HCT116 (cell line): ENCODE measurements at regions not wholly inside any gene's neighbourhood (a gene's known extent, or its start where the extent isn't known, plus 50 kb on each side); places are given as distances from the start of the nearest gene placed in this dataset.

Experiments used
- ATAC-seq: fragments of 200-7000 bp; cut with Tn5 transposase; 2 replicates; pipeline ENCODE4 v1.9.1; 2020; ENCODE audit warnings: mild to moderate bottlenecking, moderate library complexity
- BruUV-seq: library from RNA; stranded (reverse); fragments of 400-500 nt; replicated peaks from 2 replicates; lab custom pipeline; 2021; lab: Mats Ljungman, UMichigan
- CTCF ChIA-PET: fragments of 300-600 bp; sonication (Branson Sonifier 250); formaldehyde crosslinking; loops from one replicate; lab custom pipeline; 2021; ENCODE audit warnings: antibody characterized with exemption; lab: Charles Lee
- POLR2A ChIA-PET: fragments of 300-600, 350-600 bp; sonication (Branson Sonifier 250); formaldehyde crosslinking; loops from one replicate; lab custom pipeline; 2021; ENCODE audit warnings: antibody characterized with exemption; lab: Charles Lee
- RAD21 ChIA-PET, 2 experiments: fragments of 300-600 bp; sonication (Branson Sonifier 250); formaldehyde crosslinking; loops; one replicate each; lab custom pipeline; 2023; ENCODE audit warnings: low total read pairs in 2 of 2; ENCODE audit not compliant: uncharacterized antibody in 2 of 2, unreplicated experiment in 2 of 2, low non-redundant PET in 1 of 2; lab: Charles Lee
- DNase-seq: peaks from one replicate; pipeline ENCODE4 v3.0.0-alpha.2; 2010; ENCODE audit warnings: low read depth, low spot score
- H2AFZ ChIP-seq: fragments of 200-600 bp; shearing (Covaris generic), sonication (generic); 2 replicates; pipeline ENCODE4 v1.6.1; 2017; ENCODE audit warnings: low read depth, mixed run types, mixed read lengths, antibody characterized with exemption, low read length; ENCODE audit not compliant: poor library complexity, severe bottlenecking
- H3K27ac ChIP-seq: 2 replicates; pipeline ENCODE4 v1.5.1; 2012; ENCODE audit warnings: low read depth, low read length
- H3K27me3 ChIP-seq: fragments of 200-600 bp; sonication (generic); 2 replicates; pipeline ENCODE4 v1.6.1; 2016; ENCODE audit warnings: mixed run types, low read length, mixed read lengths; ENCODE audit not compliant: insufficient read depth
- H3K36me3 ChIP-seq, 2 experiments: fragments of 200-500 bp in 1 of 2; fragments of 200-600 bp in 1 of 2; sonication (Bioruptor generic) in 1 of 2; sonication (generic) in 1 of 2; 2 replicates each; pipeline versions ENCODE4 v1.5.1 to v1.6.1; 2014 to 2016; ENCODE audit warnings: low read length in 2 of 2, inconsistent platforms in 1 of 2, mixed read lengths in 1 of 2, mixed run types in 1 of 2; ENCODE audit not compliant: insufficient read depth in 2 of 2, control insufficient read depth in 1 of 2
- H3K4me1 ChIP-seq, 2 experiments: fragments of 200-600 bp in 1 of 2; sonication (generic) in 1 of 2; 2 replicates each; pipeline versions ENCODE4 v1.5.1 to v1.6.1; 2012 to 2017; ENCODE audit warnings: low read length in 2 of 2, inconsistent platforms in 1 of 2, mild to moderate bottlenecking in 1 of 2, mixed read lengths in 1 of 2, mixed run types in 1 of 2, moderate library complexity in 1 of 2; ENCODE audit not compliant: insufficient read depth in 2 of 2, control insufficient read depth in 1 of 2
- H3K4me2 ChIP-seq: fragments of 200-600 bp; sonication (generic); 2 replicates; pipeline ENCODE4 v1.6.1; 2017; ENCODE audit warnings: mixed run types, low read length, mixed read lengths
- H3K4me3 ChIP-seq, 2 experiments: fragments of 200-600 bp in 1 of 2; sonication (generic) in 1 of 2; replicated peaks in 1 of 2; 2 replicates each; pipeline ENCODE4 v1.5.1; 2011 to 2016; ENCODE audit warnings: low read length in 2 of 2, control low read depth in 1 of 2, low read depth in 1 of 2, mild to moderate bottlenecking in 1 of 2, mixed read lengths in 1 of 2, mixed run types in 1 of 2
- H3K79me2 ChIP-seq: fragments of 200-600 bp; sonication (generic); 2 replicates; pipeline ENCODE4 v1.6.1; 2017; ENCODE audit warnings: mild to moderate bottlenecking, mixed run types, low read length, moderate library complexity, mixed read lengths; ENCODE audit not compliant: insufficient read depth
- H3K9ac ChIP-seq: fragments of 200-600 bp; sonication (generic); 2 replicates; pipeline ENCODE4 v1.6.1; 2016; ENCODE audit warnings: low read length, mixed read lengths
- H3K9me2 ChIP-seq: fragments of 200-600 bp; sonication (generic), shearing (Covaris generic); 2 replicates; pipeline ENCODE4 v1.6.1; 2017; ENCODE audit warnings: mixed run types, mild to moderate bottlenecking, moderate library complexity; ENCODE audit not compliant: insufficient read depth
- H3K9me3 ChIP-seq, 2 experiments: fragments of 200-500 bp in 1 of 2; fragments of 200-600 bp in 1 of 2; sonication (Bioruptor generic) in 1 of 2; sonication (generic) in 1 of 2; 2 replicates each; pipeline ENCODE4 v1.6.1; 2014 to 2017; ENCODE audit warnings: low read length in 2 of 2, mixed read lengths in 2 of 2, inconsistent platforms in 1 of 2, low read depth in 1 of 2, mild to moderate bottlenecking in 1 of 2, mixed run types in 1 of 2, moderate library complexity in 1 of 2; ENCODE audit not compliant: control insufficient read depth in 1 of 2, insufficient read depth in 1 of 2
- H4K20me1 ChIP-seq: fragments of 200-600 bp; sonication (generic), shearing (Covaris generic); 2 replicates; pipeline ENCODE4 v1.6.1; 2017; ENCODE audit warnings: mixed run types, mild to moderate bottlenecking, moderate library complexity; ENCODE audit not compliant: insufficient read depth
- ATF3 ChIP-seq: IDR thresholded peaks from 2 replicates; pipeline ENCODE4 v1.6.1; 2012
- CBX3 ChIP-seq: IDR thresholded peaks from 2 replicates; pipeline ENCODE4 v1.6.1; 2012; ENCODE audit warnings: low read depth
- CEBPB ChIP-seq: IDR thresholded peaks from 2 replicates; pipeline ENCODE4 v1.6.1; 2012; ENCODE audit warnings: low read depth
- EGR1 ChIP-seq: IDR thresholded peaks from 2 replicates; pipeline ENCODE4 v1.6.1; 2012; ENCODE audit warnings: low read depth
- ELF1 ChIP-seq: IDR thresholded peaks from 2 replicates; pipeline ENCODE4 v1.6.1; 2012; ENCODE audit warnings: low read depth, borderline replicate concordance
- FOSL1 ChIP-seq: IDR thresholded peaks from 2 replicates; pipeline ENCODE4 v1.6.1; 2012; ENCODE audit warnings: low read depth
- POLR2A ChIP-seq: IDR thresholded peaks from 2 replicates; pipeline ENCODE4 v1.7.0; 2011; ENCODE audit warnings: borderline replicate concordance; ENCODE audit not compliant: insufficient read depth, insufficient read length; ENCODE audit errors: extremely low read depth
- SIN3A ChIP-seq: IDR thresholded peaks from 2 replicates; pipeline ENCODE4 v1.6.1; 2012; ENCODE audit warnings: low read depth
- SP1 ChIP-seq: IDR thresholded peaks from 2 replicates; pipeline ENCODE4 v1.6.1; 2012; ENCODE audit warnings: low read depth
- SRF ChIP-seq: IDR thresholded peaks from 2 replicates; pipeline ENCODE4 v1.6.1; 2012; ENCODE audit warnings: low read depth
- YY1 ChIP-seq: IDR thresholded peaks from 2 replicates; pipeline ENCODE4 v1.6.1; 2011; ENCODE audit warnings: low read length, low read depth, moderate library complexity, mild to moderate bottlenecking; ENCODE audit not compliant: insufficient replicate concordance; ENCODE audit errors: extremely low read depth
- ZBTB33 ChIP-seq: IDR thresholded peaks from 2 replicates; pipeline ENCODE4 v1.6.1; 2011; ENCODE audit warnings: mild to moderate bottlenecking, low read length, moderate library complexity; ENCODE audit not compliant: insufficient replicate concordance; ENCODE audit errors: extremely low read depth
- ZFX ChIP-seq: fragments of 450-650 bp; IDR thresholded peaks from 2 replicates; pipeline ENCODE4 v1.6.1; 2017
- ZNF274 ChIP-seq: fragments of 200-500 bp; sonication (Bioruptor generic); IDR thresholded peaks from 2 replicates; pipeline ENCODE4 v1.6.1; 2014; ENCODE audit warnings: mild to moderate bottlenecking, low read depth, low read length, inconsistent platforms
- intact Hi-C: fragments of 100-400 bp; cut with micrococcal nuclease; formaldehyde crosslinking; loops from 2 replicates; pipeline ENCODE4 v1.10.0; 2022

- POLR2A ChIA-PET: no interaction called here
- no peak for DNase-seq
- no peaks in the 10 kb centered on the region for H3K4me1 ChIP-seq
- no peaks in the 10 kb centered on the region for H4K20me1 ChIP-seq
- H3K79me2 ChIP-seq: no peaks in the 10 kb centered on the region
- H3K9ac ChIP-seq: no peak overlapping the region
- no peak for ATAC-seq
- no peaks in the 10 kb centered on the region for H3K27me3 ChIP-seq
- peaks cover 0 to 15% of the 10 kb centered on the region in 2 experiments; a peak in 1 of 4 replicates for H3K36me3 ChIP-seq
- intact Hi-C loops: no loop called here
- H3K4me2 ChIP-seq: no peak overlapping the region
- H3K4me3 ChIP-seq: no peak overlapping the region
- RAD21 ChIA-PET: no interaction called here
- H3K9me2 ChIP-seq: no peaks in the 10 kb centered on the region
- TF ChIP-seq EGR1 (no peak), SP1 (no peak), ATF3 (no peak), SIN3A (no peak), FOSL1 (no peak), SRF (no peak), ZFX (no peak), POLR2A (no peak), ZBTB33 (no peak), ZNF274 (no peak), CBX3 (no peak), CEBPB (no peak), ELF1 (no peak), YY1 (no peak)
- no peak overlapping the region for H3K27ac ChIP-seq
- CTCF ChIA-PET: no interaction called here
- BruUV-seq: no TSS peak
- no peak overlapping the region for H2AFZ ChIP-seq
- H3K9me3 ChIP-seq: no peaks in the 10 kb centered on the region
Measured at GRCh38 chr2:220070349-220070748, 442.9 kb downstream of the SLC4A3 start.
